GM19397 (cell line): ENCODE measurements at regions not wholly inside any gene's neighbourhood (a gene's known extent, or its start where the extent isn't known, plus 50 kb on each side); places are given as distances from the start of the nearest gene placed in this dataset.
"Not testable (repeated sequence)": the region's sequence is repeated elsewhere in the genome, so short reads cannot be mapped to it uniquely, and the experiment has no call there.

Experiments
- ATAC-seq: cut with Tn5 transposase; IDR thresholded peaks from one replicate; pipeline ENCODE4 v1.9.1; 2021; ENCODE audit warnings: mild to moderate bottlenecking, moderate library complexity; ENCODE audit not compliant: unreplicated experiment

DNA sequence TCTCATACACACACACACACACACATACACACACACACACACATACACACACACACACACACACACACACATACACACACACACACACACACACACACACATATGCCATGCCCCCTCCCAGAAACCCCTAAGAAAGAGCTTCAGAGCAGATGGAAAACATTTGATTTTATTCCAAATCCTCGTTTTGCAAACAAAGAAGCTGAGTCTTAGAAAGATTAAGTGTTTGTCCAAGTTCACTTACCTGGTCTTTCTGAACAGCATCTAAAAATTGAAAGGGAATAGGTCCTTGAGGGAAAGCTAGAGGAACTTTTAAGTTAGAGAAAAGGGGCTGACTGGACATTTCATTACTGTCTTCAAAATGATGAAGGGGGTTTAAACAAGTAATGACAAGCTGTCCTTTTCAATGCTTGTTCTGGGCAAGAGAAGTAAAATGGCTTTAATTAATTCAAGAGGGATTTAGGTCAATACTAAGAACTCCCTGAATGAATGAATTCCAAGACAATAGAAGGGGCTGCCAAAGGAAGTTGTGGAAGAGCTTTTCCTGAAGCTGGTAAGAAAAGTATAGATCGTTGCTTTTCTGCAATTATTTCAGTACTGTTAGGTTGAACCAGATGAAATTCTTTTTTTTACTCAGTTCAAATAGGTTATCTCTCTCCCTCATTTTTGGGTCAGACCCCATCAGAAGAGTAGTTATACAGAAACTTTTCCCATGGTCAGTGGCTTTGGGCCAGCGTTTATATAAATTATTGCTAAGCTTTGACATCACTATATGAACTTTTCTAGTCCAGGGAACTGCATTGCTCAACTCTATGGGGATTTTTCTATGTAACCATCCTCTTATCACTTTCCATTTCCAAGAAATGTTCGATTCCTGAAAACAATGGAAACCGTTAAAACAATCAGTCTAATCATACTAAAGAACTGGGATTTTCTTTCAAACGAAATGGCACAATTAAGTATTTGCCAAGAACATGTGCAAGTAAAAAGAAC lies 261.4 kb downstream of the MTERF1 start:
- no peak for ATAC-seq

DNA sequence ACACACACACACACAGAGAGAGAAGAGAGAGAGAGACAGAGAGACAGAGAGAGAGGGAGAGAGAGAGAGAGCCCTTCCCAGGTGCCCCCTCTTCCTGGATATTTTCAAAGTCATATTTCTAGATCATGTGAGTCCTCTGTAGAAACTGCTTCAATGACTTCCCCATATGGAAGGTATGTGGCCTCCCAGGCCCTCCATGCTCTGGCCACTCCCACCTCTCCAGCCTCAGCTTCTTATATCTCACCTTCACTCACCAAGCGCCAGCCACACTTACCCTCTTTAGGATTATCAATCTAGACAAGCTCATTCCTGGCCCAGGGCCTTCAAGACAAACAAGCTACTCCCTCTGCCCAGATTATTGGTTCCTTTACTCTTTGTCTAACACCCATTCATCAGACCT lies 259.7 kb downstream of the MTERF1 start:
- no peak for ATAC-seq

DNA sequence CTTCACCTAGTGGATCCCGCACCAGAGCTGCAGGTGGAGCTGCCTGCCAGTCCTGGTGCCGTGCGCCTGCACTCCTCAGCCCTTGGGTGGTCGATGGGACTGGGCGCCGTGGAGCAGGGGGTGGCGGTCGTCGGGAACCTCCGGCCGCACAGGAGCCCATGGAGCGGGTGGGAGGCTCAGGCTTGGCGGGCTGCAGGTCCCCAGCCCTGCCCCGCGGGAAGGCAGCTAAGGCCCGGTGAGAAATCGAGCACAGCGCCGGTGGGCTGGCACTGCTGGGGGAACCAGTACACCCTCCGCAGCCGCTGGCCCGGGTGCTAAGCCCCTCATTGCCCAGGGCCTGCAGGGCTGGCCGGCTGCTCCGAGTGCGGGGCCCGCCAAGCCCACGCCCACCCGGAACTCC lies 253.2 kb downstream of the MTERF1 start:
- ATAC-seq, result not testable (repeated sequence)

DNA sequence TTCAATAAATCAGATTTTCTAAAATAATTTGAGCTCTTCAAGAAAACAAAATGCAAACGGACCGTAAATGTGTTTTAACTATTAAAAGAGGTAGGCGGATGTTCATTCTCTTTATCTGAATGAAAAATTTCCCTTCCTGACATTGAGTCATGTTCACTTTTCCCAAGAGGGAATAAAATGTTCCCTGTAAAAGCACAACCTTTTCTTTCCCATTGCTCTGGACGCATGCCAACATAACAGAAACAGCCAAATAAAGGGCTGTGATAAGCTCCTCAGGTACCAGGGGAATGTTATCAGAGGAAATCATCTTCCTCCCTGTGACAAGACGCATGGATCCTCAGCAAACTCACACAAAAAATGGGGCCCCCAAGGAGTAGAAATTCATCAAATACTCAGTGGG lies 251.8 kb downstream of the MTERF1 start:
- no peak for ATAC-seq

DNA sequence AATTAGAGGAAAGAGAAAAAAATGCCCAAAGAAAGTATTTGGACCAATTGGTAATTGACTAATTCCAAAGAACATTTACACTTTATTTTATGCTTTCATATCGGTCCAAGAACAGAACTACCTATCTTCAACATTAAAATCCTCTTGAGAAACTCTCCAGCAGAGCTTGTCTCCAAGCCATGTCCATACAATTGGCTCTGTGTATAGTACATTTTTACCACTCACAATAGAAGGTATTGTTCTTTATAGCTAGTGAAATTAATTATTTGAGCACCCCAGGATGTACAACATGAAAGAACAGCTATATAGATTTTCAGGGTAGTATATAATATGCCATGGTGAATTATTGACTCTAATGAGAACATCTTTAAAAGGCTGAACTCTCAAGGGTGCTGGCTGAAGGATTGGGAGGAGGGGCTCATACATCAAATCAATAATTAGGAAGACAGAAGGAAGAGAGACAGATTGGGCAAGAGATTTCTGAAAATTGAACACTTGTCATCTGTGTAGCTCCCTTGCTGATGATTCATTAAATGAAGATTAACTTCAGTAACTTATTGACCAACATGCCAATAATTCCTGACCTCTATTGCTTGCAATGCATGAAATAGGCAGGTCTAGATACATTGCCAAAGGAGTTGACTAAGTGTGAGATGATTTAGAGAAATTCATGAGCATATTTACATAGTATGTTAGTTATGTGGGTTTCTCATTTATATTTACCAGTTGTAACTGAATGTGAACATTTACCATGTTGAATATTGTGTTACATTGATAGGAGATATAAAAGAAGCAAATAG lies 249.7 kb downstream of the MTERF1 start:
- ATAC-seq, result no peak

DNA sequence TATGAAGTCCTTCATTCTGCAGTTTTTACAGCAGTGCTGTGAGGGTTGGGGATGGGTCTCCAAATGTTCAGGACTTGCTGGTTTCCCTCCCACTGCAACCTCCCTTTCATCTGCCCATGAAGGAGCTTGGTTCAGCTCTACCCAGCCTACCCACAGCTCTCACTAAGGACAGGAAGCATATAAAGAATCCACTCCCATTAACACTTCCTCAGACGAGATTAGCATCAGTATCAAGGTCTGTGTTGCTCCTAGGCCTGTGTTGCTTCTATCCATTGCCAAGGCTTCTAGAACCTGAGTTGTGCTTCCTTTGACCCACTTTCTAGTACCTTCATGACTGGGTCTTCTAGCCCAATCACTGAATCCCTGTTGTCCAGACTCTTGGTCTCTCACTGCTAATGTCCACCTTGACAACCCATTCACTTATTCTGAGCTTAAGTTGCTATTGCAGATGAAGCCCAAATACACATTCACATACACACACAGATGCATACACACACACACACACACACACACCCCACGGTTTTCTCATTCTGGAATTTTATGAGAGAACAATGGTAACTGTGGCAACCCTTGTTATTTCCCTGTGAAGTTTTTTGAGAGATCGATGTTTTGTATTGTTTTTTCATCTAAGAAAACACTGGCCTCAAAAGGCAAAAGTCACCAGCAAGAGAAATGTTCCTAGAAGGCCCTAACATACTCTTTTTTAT lies 248.1 kb downstream of the MTERF1 start:
- ATAC-seq, result no peak

DNA sequence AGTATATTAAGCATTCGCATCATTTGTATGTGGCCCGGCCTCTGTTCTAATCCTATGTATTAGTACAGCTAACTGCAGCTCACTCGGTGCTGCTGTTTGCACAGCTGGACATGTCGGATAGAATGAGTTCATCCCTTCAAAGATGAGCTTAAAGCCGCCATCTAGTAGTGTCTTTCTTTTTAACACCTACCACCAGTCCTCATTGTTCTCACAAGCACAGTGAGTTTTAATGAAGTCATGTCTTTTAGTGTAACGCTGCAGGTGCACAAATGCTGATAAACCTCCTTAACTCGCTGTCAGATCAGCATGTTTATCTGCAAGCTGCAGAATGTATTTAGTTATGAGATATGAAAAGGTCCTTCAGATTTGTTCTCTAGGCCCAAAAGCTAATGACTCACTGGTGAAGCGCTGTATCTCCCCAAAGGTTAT lies 247.5 kb downstream of the MTERF1 start:
- ATAC-seq, result no peak

DNA sequence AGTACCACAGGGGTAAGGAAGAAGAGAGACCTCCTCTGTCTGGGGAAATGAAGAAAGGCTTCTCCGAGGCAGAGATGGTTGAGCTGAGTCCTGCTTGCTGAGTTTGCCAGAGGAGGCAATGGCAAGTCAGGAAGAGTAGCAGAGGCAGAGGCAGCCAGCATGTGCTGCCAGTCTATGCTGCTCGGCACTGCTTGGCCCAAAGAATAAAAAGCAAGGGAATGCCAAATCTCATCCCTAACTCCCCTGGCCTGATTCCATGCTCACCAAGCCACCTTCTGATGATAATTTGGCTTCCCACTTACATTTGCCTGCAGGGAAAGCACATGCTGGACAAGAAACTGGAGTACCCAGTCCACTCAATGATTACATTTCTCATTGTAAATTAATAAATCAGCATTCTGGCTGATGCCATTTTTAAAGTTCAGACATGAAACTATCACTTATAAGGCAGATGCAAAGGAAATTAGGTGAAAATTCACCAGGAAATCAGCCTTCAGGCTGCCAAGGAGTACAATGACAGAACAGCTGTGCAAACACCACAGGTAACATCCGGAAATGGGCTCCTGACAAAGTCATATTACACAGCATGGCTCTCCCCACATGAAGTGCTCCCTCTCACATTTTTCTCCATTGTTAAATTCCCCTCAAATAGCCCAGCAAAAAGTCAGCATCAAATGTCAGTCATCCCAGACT lies 245.9 kb downstream of the MTERF1 start:
- ATAC-seq, result no peak

DNA sequence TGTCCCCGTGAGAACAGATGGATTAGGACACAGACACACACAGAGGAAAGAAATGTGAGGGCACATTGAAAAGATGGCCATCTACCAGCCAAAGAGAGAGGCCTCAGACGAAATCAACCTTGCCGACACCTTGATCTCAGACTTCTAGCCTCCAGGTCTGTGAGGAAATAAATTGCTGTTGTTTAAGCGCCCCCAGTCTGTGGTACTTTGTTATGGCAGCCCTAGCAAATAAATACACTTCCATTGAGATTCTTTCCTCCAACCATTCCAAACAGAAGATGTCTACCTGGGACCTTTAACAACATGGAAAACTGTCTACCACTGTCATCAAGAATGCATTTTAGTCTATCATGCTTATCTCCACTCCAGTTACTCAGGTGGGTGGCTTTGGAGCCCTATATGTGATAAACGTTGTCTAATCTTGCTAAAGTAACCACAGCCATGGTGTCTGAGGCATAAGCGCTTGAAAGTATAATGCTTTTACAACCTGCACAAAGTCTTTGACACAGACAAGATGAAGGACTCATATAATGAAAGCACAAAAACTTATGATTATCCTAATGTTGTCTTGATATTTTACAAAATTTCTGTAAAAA lies 244.3 kb downstream of the MTERF1 start:
- ATAC-seq, result no peak

DNA sequence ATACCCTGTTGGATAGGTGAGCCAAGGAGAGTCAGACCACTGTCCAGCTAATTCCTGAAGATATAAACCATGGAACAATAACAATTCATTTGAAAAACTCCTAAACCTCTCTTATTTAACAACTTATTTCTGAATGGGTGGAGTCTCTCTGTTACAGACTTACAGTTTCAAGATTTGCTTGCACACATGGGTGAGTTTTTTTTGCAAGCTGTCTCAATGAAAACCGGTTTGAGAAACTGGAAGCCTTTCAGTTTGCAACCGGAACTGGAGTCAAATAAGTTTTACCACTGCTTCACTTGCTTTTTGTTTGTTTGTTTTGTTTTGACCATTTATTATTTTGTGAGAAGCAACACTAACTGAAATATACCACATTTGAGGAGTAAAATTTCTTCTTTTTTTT lies 243.8 kb downstream of the MTERF1 start:
- no peak for ATAC-seq

DNA sequence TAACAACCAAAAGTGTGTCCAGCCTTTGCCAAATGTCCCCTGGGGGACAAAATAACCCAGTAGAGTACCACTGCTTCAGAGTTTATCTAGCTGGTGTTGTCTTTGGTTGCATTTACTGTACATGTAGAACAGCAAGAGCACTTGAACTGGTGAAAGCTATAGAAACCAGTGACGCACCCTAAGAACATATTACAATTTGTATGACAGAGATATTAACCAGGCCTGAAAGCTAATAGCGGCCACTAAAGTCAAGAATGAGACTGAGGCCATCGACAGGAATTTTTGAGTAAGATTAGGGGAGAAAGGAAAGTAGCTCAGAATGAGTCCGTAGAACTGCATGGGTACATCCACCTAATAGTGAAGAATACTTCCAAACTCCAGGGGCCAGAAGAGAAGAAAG lies 236.2 kb downstream of the MTERF1 start:
- no peak for ATAC-seq

DNA sequence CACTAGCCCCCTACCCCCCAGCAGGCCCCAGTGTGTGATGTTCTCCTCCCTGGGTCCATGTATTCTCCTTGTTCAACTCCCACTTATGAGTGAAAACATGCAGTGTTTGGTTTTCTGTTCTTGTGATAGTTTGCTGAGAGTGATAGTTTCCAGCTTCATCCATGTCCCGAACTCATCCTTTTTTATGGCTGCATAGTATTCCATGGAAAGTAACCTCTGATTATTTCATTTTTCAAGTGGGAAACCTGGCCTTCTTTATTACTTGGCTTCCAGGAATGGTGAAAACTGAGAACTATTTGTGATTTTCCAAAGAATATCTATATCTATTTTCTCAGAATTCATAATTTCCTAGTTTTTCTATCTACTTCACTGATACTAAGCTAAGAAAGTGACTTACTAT lies 235.0 kb downstream of the MTERF1 start:
- no peak for ATAC-seq

DNA sequence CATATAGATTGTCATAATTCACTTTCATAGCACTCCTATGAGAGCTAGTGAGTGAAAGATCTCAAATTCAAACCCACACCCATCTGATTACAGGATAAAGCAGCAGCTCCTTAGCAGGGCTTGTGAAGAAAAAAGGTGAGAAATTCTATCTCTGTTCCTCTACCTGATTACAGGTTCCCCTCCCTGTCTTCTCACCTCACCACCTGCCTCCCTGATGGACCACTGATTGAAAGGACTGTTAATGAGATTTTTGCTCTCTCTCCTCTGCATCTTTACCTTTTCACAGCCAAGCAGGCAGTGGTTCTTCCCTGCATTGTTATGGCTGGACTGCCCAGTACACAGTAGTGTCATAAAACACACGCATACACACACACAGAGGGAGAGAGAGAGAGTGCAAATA lies 228.5 kb downstream of the MTERF1 start:
- ATAC-seq, result no peak

DNA sequence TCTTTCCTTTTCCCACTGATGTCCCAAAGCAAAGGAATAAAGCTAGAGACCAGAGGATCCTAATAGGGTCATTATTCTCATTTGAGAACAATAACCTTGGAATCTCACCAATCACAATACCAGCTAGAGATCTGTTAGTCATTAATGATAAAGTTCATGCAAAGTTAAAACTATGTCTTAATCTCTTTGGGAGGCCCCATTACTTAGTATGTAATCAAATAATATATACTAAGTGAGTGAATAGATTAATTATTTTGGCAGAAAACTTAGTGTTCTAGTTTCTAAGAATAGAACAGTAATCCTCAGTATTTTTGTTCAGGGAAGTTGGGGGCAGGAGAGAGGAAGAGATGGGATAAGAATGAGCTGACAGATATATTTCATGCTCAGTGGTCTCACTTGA lies 227.2 kb downstream of the MTERF1 start:
- ATAC-seq, result no peak

DNA sequence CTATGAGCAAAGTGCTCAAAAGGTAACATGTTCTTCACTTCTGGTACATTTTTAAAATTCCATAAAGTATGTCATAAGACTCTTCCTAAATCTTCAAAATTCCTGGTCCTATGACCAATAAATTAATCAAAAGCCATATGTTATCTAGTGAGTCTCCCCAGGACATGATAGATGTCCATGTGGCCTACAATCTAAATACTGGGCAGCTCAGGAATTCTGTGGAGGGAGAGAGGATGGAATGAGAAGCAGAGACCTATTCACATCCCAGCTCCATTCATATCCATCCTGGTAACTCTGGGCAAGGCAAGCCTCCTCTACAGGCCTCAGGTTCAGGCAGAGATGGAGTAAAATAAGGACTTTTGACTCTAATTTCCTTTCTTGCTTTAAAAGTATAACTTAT lies 224.8 kb downstream of the MTERF1 start:
- ATAC-seq, result no peak

DNA sequence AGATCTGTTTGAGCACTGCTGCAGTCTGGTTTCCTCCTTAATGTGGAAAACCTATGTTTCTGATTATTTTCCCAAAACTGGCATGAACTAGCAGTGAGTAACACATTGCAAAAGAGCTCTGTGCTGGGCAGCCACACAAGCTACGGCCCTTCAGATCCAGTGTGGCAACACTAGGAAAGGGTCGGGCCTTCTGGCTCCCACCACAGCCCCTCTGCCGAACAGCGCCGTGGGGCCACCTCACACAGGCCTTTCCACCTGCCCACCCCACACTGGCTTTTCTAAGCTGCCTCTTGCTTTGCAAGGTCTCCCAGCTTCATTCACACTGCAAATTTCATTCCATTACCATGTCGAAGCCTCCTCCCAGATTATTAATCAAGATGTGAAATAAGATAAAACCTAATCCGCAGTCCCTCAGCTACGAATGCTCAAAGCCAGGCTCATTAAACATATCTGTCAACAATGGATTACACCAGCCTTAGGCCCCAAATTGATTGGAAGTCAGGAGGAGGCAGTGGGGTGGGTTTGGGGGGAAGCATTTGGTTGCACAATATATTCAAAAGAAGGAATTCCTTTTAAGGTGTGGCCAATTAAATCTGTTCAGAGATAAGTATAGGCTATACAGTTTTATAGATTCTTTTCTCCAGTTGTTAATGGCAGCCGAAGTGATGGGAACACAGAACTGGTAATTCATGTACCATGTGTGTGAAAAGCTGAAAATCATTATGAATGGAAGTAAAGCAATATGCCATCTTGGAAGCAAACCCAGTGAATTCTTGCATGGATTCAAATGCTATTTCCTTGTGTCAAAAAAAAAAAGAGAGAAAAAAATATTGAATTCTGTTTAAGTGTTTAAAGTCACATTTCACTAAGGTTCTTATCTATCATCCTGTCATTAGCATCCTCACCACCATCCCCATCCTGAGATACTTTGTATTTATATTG lies 223.7 kb downstream of the MTERF1 start:
- no peak for ATAC-seq

DNA sequence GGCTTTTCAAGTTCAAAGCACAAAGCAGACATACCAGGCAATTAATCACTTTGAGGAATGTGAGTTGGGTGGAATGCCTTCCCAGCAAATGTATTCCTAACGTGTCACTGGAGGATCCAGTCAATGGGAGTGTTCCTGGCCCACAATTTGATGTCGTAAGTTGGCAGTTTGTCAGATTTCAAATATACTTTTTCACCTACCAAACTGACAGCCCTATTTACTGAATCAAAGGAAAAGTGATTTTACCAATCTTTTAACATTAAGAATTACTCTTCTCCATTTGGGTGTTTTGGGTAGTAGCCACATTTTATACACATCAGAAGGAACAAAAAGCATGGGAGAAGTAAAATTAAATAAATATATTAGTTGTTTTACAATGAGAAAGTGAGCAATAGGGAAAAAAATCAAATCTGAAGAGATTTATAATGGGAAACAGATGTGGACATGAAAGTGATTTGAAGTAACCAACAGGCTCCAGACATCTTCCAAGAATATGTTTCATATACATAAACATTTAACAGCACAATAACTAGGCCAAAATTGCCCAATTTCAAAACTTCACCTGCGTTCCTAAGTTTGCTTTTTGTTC lies 222.9 kb downstream of the MTERF1 start:
- no peak for ATAC-seq

DNA sequence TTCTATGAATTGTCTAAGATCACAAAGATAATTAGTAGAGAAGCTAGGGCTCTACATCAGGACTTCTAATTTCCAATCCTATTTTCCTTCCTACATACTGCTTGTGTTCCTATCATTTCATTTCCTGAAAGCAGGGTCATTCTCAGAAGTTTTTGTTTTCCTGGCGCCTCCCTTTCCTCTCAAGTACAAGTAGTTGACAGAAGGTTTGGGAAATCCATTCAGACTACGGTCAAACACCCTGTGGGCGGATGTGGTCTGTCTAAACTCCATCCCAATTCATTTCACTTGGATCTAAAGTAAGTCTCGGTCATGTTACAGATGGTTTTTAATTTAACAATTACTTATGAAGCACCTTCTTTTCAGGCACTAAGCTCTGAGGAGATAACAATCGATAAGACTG lies 221.4 kb downstream of the MTERF1 start:
- no peak for ATAC-seq
